Panc1 (cell line): ENCODE measurements at regions not wholly inside any gene's neighbourhood (a gene's known extent, or its start where the extent isn't known, plus 50 kb on each side); places are given as distances from the start of the nearest gene placed in this dataset.

Experiments
- ATAC-seq: fragments of 200-7000 bp; cut with Tn5 transposase; 2 replicates; pipeline ENCODE4 v1.9.1; 2020; ENCODE audit warnings: mild to moderate bottlenecking, moderate library complexity
- BruUV-seq: library from RNA; stranded (reverse); fragments of 400-500 nt; replicated peaks from 2 replicates; lab custom pipeline; 2021; lab: Mats Ljungman, UMichigan
- CTCF ChIA-PET: fragments of 300-600 bp; sonication (Branson Sonifier 250); formaldehyde crosslinking; loops from one replicate; lab custom pipeline; 2022; ENCODE audit warnings: antibody characterized with exemption; lab: Charles Lee
- POLR2A ChIA-PET: fragments of 300-600 bp; sonication (Branson Sonifier 250); formaldehyde crosslinking; loops from one replicate; lab custom pipeline; 2022; ENCODE audit warnings: antibody characterized with exemption; lab: Charles Lee
- DNase-seq: peaks from one replicate; pipeline ENCODE4 v3.0.0-alpha.2; 2010; ENCODE audit warnings: low read depth, low spot score
- H3K27ac ChIP-seq: 2 replicates; pipeline ENCODE4 v1.5.1; 2011; ENCODE audit warnings: mild to moderate bottlenecking, low read length, inconsistent platforms
- H3K27me3 ChIP-seq: fragments of 200-500 bp; sonication (Bioruptor generic); 2 replicates; pipeline ENCODE4 v1.6.0; 2014; ENCODE audit warnings: low read length, inconsistent platforms; ENCODE audit not compliant: control insufficient read depth, insufficient read depth
- H3K36me3 ChIP-seq: fragments of 200-500 bp; sonication (Bioruptor generic); 2 replicates; pipeline ENCODE4 v1.5.1; 2014; ENCODE audit warnings: inconsistent platforms, mild to moderate bottlenecking, low read length, moderate library complexity; ENCODE audit not compliant: control insufficient read depth, insufficient read depth
- H3K4me1 ChIP-seq: 2 replicates; pipeline ENCODE4 v1.5.1; 2011; ENCODE audit warnings: inconsistent platforms, mild to moderate bottlenecking, low read length, moderate library complexity; ENCODE audit not compliant: control insufficient read depth, insufficient read depth
- H3K4me3 ChIP-seq, 2 experiments: 2 replicates each; pipeline ENCODE4 v1.5.1; 2011 to 2012; ENCODE audit warnings: low read depth in 2 of 2, low read length in 2 of 2, mild to moderate bottlenecking in 2 of 2, inconsistent platforms in 1 of 2, moderate library complexity in 1 of 2
- H3K9me3 ChIP-seq: fragments of 200-500 bp; sonication (Bioruptor generic); 2 replicates; pipeline ENCODE4 v1.5.1; 2014; ENCODE audit warnings: low read depth, mild to moderate bottlenecking, inconsistent platforms, low read length, moderate library complexity; ENCODE audit not compliant: control insufficient read depth, insufficient read depth
- POLR2AphosphoS5 ChIP-seq: IDR thresholded peaks from 2 replicates; pipeline ENCODE4 v1.6.1; 2012; ENCODE audit warnings: mild to moderate bottlenecking, low read depth, low read length, moderate library complexity
- REST ChIP-seq, 2 experiments: IDR thresholded peaks; 2 replicates each; pipeline ENCODE4 v1.6.1; 2011 to 2012; ENCODE audit warnings: low read depth in 2 of 2, control low read depth in 1 of 2, low read length in 1 of 2, mild to moderate bottlenecking in 1 of 2, moderate library complexity in 1 of 2; ENCODE audit not compliant: insufficient read depth in 1 of 2
- SIN3A ChIP-seq: IDR thresholded peaks from 2 replicates; pipeline ENCODE4 v1.6.1; 2012; ENCODE audit warnings: low read depth, mild to moderate bottlenecking, low read length, moderate library complexity, borderline replicate concordance; ENCODE audit not compliant: insufficient read depth
- TCF7L2 ChIP-seq: IDR thresholded peaks from 2 replicates; pipeline ENCODE4 v1.6.1; 2011; ENCODE audit warnings: mild to moderate bottlenecking, low read depth, low read length, inconsistent platforms
- in situ Hi-C: cut with HindIII; loops from 2 replicates; pipeline ENCODE4 v1.10.0; 2016; ENCODE audit warnings: low sequenced_read_pairs, low pct_unique_long_range_greater_than_20kb
- intact Hi-C: fragments of 100-400 bp; cut with micrococcal nuclease; formaldehyde crosslinking; loops from one replicate; pipeline ENCODE4 v1.10.0; 2022; ENCODE audit not compliant: unreplicated experiment
- TF ChIP-seq, protein P1 (sequence below): fragments of 450-650 bp; IDR thresholded peaks from 2 replicates; pipeline ENCODE4 v1.5.1; 2017; ENCODE audit warnings: mild to moderate bottlenecking

GRCh38 chr14:100467046-100467750 is 120.0 kb downstream of the BEGAIN start:
- POLR2A ChIA-PET = no interaction called here
- peaks cover 19% of the 10 kb centered on the region for H3K4me1 ChIP-seq
- BruUV-seq = no TSS peak

DNA sequence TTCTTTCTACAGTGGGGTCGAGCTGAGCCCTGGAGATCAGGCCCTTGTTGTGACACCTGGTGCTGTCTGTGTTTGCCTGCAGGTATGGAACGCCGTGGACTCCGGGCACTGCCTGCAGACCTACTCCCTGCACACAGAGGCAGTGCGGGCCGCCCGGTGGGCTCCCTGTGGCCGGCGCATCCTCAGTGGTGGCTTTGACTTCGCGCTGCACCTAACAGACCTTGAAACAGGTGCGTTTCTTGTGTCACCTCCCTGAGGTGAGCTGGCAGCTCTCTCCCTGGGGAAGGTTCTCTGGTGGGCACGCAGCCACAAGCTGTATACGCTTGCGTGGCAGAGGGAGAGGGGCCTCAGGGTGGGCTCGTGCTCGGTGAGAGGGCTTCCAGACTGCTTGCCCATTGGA is 119.3 kb downstream of the BEGAIN start:
- no peak for TF ChIP-seq SIN3A
- TF ChIP-seq REST (IDR thresholded peaks at IDR 0.05; ENCODE audit: insufficient read depth in 1 of 2, low read depth in 2 of 2, low read length in 1 of 2) = no peak
- TF ChIP-seq POLR2AphosphoS5 = no peak
- TF ChIP-seq TCF7L2 = no peak
- TF ChIP-seq, protein P1, sequence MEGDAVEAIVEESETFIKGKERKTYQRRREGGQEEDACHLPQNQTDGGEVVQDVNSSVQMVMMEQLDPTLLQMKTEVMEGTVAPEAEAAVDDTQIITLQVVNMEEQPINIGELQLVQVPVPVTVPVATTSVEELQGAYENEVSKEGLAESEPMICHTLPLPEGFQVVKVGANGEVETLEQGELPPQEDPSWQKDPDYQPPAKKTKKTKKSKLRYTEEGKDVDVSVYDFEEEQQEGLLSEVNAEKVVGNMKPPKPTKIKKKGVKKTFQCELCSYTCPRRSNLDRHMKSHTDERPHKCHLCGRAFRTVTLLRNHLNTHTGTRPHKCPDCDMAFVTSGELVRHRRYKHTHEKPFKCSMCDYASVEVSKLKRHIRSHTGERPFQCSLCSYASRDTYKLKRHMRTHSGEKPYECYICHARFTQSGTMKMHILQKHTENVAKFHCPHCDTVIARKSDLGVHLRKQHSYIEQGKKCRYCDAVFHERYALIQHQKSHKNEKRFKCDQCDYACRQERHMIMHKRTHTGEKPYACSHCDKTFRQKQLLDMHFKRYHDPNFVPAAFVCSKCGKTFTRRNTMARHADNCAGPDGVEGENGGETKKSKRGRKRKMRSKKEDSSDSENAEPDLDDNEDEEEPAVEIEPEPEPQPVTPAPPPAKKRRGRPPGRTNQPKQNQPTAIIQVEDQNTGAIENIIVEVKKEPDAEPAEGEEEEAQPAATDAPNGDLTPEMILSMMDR = no peak
- Histone ChIP-seq H3K9me3 (no peaks in the 10 kb centered on the region), H3K36me3 (no peaks in the 10 kb centered on the region), H3K4me1 (peaks cover 25% of the 10 kb centered on the region), H3K27me3 (no peaks in the 10 kb centered on the region), H3K27ac (peak overlapping the region; percentile 88; the same call in 1 of the 2 replicates), H3K4me3 (no peak overlapping the region)
- BruUV-seq = no TSS peak
- intact Hi-C loops (no loop called here), in situ Hi-C loops (no loop called here)
- ChIA-PET POLR2A (no interaction called here), CTCF (no interaction called here)
- DNase-seq (no peak), ATAC-seq (no peak)

More at GRCh38 chr14:100467046-100467750, 120.0 kb downstream of the BEGAIN start:
- Histone ChIP-seq H3K9me3 (no peaks in the 10 kb centered on the region), H3K27ac (0 out of 2 replicates have a peak overlapping the region, but pooled peaks have one; percentile 17), H3K36me3 (no peaks in the 10 kb centered on the region), H3K4me3 (no peak overlapping the region), H3K27me3 (no peaks in the 10 kb centered on the region)
- ATAC-seq (no peak), DNase-seq (no peak)
- intact Hi-C loops (no loop called here), in situ Hi-C loops (no loop called here)
- TF ChIP-seq SIN3A (no peak), POLR2AphosphoS5 (no peak), REST (IDR thresholded peaks at IDR 0.05; ENCODE audit: insufficient read depth in 1 of 2, low read depth in 2 of 2, low read length in 1 of 2) (no peak), TCF7L2 (no peak)
- TF ChIP-seq, protein P1 = no peak
- CTCF ChIA-PET = no interaction called here
